Posterior vena cava (tissue), 2 donors: ENCODE measurements at regions not wholly inside any gene's neighbourhood (a gene's known extent, or its start where the extent isn't known, plus 50 kb on each side); places are given as distances from the start of the nearest gene placed in this dataset.

ENCODE experiments used
- DNase-seq: peaks from one replicate; pipeline ENCODE4 v3.0.0-alpha.2; 2020; ENCODE audit warnings: low spot score
- intact Hi-C, 2 donors: fragments of 100-400 bp; cut with DNase I; formaldehyde crosslinking; loops; one replicate each; pipeline versions ENCODE4 v1.14.1 to v1.14.2; 2022 to 2023
- donor health status: DM: yes; HTN: yes; CAD: no.
- donor health status: DM: yes; HTN: yes; CAD: no.

DNA sequence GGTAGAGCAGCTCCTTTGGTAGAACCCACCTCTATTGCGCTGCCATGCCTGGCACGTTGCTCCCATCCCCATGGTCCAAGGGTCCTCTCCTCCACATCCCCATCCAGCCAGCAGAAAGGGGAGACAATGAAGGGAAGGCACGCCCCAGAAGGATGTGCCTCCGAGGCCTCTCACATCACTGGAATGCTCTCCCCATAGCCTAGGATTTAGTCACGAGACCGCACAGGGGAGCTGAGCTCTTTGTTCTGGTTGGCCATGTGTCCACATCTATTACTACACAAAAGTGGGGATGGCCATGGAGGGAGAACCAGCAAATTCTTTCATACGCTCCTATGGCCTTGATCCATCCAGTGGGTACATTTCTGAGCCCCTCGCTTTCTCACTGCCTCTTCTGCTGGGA lies 60.5 kb upstream of the SALL4 start:
- intact Hi-C loops = no loop called here
- no peak for DNase-seq

- intact Hi-C loops = no loop called here
- no peak for DNase-seq
Measured at GRCh38 chr20:51861726-51862466, 59.6 kb upstream of the SALL4 start.

DNA sequence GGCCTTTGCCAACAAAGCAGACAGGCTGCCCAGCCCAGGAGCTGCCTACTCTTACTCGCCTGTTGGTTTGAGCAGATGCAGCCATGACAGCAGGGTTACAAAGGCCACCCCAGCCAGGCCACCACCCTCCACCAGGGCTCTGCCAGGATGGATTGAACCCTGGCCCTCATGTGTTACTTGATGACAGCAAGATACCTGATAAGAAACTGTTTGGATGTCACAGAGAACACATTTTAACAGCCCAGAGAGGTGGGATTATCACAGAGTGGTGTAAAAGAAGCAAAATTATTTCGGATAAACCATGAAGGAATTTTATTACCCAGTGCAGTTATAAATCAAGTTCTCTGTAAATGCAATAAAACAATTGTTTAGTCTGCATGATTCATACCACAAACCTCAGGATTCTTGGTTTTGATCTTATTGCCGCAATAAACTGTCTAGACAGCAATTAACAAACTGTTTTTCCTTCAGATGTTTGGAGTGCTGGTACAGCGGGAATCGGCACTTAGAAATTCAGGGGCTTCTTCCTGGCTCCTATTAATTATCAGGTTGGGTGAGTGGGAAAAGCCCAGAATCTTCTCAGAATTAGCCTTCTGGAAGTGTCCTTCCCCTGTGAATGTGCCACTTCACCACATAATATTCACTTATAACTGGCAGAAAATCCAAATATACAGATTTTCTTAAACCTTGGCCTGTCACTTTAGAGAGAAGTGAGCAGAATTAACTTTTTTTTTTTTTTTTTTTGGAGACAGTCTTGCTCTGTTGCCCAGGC lies 58.0 kb upstream of the SALL4 start:
- intact Hi-C loops = no loop called here
- DNase-seq = no peak

DNA sequence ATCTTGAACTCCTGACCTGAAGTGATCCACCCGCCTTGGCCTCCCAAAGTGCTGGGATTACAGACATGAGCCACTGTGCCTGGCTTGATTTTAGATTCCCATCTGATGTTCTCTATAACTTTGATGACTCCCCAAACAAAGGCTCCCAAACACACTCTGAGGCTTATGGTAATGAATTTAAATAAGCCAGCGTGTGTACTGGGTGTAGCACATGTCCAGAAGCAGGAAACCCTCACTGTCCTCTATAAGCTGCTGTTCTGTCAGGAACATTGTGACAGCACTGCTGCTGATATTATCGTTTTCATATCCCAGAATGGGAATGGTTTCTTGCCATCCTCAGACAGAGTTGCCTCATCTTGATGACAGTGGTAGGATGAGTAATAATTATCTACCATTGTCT lies 54.1 kb upstream of the SALL4 start:
- no peak for DNase-seq
- intact Hi-C loops = no loop called here

DNA sequence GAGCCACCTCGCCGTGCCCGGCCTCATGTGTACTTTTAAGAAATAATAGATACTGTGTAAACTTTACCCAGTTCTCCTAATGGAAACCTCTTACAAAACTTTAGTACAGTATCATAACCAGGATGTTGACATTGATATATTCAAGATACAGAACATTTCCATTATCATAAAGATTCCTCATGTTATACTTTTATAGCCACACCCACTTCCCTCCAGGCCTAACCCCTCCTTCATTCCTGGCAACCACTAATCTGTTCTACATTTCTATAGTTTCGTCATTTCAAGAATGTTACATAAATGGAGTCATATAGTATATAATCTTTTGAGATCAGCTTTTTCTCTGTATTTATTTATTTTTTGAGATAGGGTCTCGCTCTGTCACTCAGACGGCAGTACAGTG lies 52.6 kb upstream of the SALL4 start:
- DNase-seq = no peak
- intact Hi-C loops = loop anchor here in 1 of 2 donors (5.0 kb wide), 1 partner anchor 503 kb away; no protein-coding TSS in a partner anchor
